ENCODE measurements at regions not wholly inside any gene's neighbourhood (a gene's known extent, or its start where the extent isn't known, plus 50 kb on each side); places are given as distances from the start of the nearest gene placed in this dataset.
"Not testable (repeated sequence)": the region's sequence is repeated elsewhere in the genome, so short reads cannot be mapped to it uniquely, and the experiment has no call there.

DNA sequence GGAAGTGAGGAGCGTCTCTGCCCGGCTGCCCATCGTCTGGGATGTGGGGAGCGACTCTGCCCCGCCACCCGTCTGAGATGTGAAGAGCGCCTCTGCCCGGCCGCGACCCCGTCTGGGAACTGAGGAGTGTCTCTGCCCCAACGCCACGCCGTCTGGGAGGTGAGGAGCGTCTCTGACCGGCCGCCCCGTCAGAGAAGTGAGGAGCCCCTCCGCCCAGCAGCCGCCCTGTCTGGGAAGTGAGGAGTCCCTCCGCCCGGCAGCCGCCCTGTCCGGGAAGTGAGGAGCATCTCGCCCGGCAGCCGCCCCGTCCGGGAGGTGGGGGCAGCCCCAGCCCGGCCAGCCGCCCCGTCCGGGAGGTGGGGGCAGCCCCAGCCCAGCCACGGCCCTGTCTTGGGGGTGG is 60.9 kb downstream of the ANXA2R start:
- H3K4me3 ChIP-seq (replicated peaks; ENCODE audit: low read depth, low read length); H3K36me3 ChIP-seq (ENCODE audit: control insufficient read depth, insufficient read depth, low read length); H3K27me3 ChIP-seq (replicated peaks; ENCODE audit: control insufficient read depth, insufficient read depth, low read length); DNase-seq (ENCODE audit: extremely low read depth, insufficient read length): not testable (repeated sequence)

DNA sequence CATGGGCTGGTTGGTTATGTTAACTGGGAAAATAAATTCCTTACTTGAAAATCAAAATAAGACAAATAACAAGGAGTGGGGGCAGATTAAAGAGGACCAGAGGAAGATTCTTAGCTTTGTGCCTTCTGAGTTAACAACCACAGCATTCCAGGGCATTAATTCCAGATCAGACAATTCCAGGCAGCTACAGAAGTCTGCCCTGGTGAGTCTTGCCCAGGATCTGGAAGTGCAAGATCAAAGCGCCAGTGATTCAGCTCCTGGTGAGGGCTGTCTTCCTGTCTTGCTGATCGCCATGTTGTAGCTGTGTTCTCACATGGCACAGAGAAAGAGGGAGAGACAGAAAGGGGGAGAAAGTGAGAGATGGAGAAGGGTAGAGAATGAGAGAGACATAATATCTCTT is 65.6 kb downstream of the ANXA2R start:
- no peak for DNase-seq (ENCODE audit: extremely low read depth, insufficient read length)
- Histone ChIP-seq H3K4me3 (replicated peaks; ENCODE audit: low read depth, low read length) (no peak overlapping the region), H3K36me3 (ENCODE audit: control insufficient read depth, insufficient read depth, low read length) (no peaks in the 10 kb centered on the region), H3K27me3 (replicated peaks; ENCODE audit: control insufficient read depth, insufficient read depth, low read length) (no peaks in the 10 kb centered on the region)
- TF ChIP-seq, protein P1, sequence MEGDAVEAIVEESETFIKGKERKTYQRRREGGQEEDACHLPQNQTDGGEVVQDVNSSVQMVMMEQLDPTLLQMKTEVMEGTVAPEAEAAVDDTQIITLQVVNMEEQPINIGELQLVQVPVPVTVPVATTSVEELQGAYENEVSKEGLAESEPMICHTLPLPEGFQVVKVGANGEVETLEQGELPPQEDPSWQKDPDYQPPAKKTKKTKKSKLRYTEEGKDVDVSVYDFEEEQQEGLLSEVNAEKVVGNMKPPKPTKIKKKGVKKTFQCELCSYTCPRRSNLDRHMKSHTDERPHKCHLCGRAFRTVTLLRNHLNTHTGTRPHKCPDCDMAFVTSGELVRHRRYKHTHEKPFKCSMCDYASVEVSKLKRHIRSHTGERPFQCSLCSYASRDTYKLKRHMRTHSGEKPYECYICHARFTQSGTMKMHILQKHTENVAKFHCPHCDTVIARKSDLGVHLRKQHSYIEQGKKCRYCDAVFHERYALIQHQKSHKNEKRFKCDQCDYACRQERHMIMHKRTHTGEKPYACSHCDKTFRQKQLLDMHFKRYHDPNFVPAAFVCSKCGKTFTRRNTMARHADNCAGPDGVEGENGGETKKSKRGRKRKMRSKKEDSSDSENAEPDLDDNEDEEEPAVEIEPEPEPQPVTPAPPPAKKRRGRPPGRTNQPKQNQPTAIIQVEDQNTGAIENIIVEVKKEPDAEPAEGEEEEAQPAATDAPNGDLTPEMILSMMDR (IDR thresholded peaks at IDR 0.05; ENCODE audit: insufficient read depth, low read length, poor library complexity, severe bottlenecking): no peak

DNA sequence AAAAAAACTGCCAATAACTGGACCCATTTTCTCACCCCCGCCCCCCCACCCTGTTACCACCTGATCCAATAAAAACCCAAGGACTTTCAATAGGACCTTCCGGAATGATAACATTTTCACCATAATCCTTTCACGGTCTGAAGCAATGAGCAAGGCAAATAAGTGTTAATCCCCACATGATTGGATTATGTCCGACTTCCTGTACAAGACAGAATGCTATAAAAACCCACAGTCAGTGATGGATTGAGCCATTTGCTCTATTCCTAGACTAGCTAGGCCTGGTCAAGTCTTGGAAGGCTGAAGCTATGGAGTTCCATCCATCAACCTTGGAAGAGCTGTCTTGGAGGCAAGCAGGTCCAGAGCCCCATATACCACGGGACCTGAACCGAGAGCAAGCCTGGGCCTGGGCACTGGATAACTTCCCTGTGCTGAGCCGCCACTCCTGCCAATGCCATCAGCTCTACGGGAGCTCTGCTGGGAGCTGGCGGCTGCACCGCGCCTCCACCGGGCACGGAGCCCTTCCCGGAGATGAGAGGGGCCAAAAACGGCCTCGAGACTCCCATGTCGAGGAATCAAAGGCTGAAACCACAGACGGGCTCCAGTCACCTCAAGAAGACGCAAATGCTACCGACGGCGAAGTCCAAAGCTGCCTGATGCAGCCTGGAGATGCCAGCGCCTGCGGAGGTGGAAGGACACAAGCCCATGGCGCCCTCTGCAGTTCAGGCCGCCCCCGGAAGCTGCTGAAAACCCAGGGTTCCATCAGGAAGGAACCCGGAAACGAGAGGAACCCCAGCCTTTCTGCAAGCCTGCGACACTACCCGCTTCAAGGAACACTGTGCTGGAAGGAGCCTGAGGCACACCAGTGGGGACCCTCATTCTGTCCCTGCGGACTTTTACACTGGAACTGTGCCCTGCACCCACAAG is 69.2 kb downstream of the ANXA2R start:
- TF ChIP-seq, protein P1 (IDR thresholded peaks at IDR 0.05; ENCODE audit: insufficient read depth, low read length, poor library complexity, severe bottlenecking): no peak
- H3K27me3 ChIP-seq (replicated peaks; ENCODE audit: control insufficient read depth, insufficient read depth, low read length): no peaks in the 10 kb centered on the region
- DNase-seq (ENCODE audit: extremely low read depth, insufficient read length): no peak
- no peaks in the 10 kb centered on the region for H3K36me3 ChIP-seq (ENCODE audit: control insufficient read depth, insufficient read depth, low read length)
- H3K4me3 ChIP-seq (replicated peaks; ENCODE audit: low read depth, low read length): no peak overlapping the region

DNA sequence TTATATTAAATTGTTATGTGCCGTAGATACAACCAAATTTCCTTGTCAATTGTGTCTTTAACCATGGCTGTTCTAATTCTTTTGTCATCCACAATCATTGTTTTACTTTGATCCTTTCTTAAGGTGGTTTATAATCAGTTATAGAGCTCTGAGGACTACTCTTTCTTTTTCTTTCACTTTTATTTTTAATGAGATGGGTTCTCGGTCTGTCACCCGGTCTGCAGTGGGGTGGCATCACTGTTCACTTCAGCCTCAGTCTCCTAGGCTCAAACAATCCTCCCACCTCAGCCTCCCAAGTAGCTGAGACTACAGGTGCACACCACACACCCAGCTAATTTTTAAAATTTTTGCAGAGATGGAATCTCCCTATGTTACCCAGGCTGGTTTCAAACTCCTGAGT is 74.2 kb downstream of the ANXA2R start:
- Histone ChIP-seq H3K36me3 (ENCODE audit: control insufficient read depth, insufficient read depth, low read length) (no peaks in the 10 kb centered on the region), H3K27me3 (replicated peaks; ENCODE audit: control insufficient read depth, insufficient read depth, low read length) (no peaks in the 10 kb centered on the region), H3K4me3 (replicated peaks; ENCODE audit: low read depth, low read length) (no peak overlapping the region)
- TF ChIP-seq, protein P1 (IDR thresholded peaks at IDR 0.05; ENCODE audit: insufficient read depth, low read length, poor library complexity, severe bottlenecking): no peak
- no peak for DNase-seq (ENCODE audit: extremely low read depth, insufficient read length)

DNA sequence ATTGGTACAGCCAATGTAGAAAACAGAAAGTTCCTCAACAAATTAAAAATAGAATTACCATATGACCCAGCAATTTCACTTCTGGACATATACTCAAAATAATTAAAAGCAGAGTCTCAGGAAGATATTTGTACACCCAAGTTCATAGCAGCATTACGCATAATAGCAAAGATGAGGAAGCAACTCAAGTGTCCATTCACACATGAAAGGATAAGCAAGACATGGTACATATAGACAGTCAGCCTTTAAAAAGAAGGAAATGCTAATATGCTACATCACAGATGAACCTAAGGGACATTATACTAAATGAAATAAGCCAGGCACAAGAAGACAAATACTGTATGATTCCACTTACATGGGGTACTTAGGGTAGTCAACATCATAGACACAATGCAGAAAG is 76.7 kb downstream of the ANXA2R start:
- H3K4me3 ChIP-seq (replicated peaks; ENCODE audit: low read depth, low read length): no peak overlapping the region
- TF ChIP-seq, protein P1 (IDR thresholded peaks at IDR 0.05; ENCODE audit: insufficient read depth, low read length, poor library complexity, severe bottlenecking): no peak
- no peaks in the 10 kb centered on the region for H3K27me3 ChIP-seq (replicated peaks; ENCODE audit: control insufficient read depth, insufficient read depth, low read length)
- no peak for DNase-seq (ENCODE audit: extremely low read depth, insufficient read length)
- H3K36me3 ChIP-seq (ENCODE audit: control insufficient read depth, insufficient read depth, low read length): no peaks in the 10 kb centered on the region

DNA sequence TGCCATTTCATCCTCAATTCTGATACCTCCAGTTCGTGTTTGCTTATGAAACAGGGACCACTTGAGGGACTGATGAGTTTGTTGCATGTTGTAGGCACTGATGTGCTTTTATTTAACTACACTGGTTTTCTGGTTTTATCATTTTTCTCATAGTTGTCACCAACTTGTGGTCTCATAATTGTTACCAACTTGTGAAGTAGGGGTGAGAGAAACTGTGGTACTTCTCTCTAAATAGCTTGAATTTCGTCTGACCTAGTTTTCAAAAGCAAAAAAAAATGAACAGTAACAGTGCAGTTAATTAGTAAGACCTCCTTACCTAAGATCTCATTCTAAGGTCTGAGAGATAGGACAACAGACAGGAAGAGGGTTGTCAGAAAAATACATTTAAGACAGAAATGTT is 78.0 kb downstream of the ANXA2R start:
- H3K36me3 ChIP-seq (ENCODE audit: control insufficient read depth, insufficient read depth, low read length): no peaks in the 10 kb centered on the region
- no peak overlapping the region for H3K4me3 ChIP-seq (replicated peaks; ENCODE audit: low read depth, low read length)
- no peaks in the 10 kb centered on the region for H3K27me3 ChIP-seq (replicated peaks; ENCODE audit: control insufficient read depth, insufficient read depth, low read length)
- no peak for DNase-seq (ENCODE audit: extremely low read depth, insufficient read length)
- TF ChIP-seq, protein P1 (IDR thresholded peaks at IDR 0.05; ENCODE audit: insufficient read depth, low read length, poor library complexity, severe bottlenecking): no peak

Data from GM06990 (cell line).